Epithelial cell of proximal tubule (primary cell): ENCODE measurements at regions not wholly inside any gene's neighbourhood (a gene's known extent, or its start where the extent isn't known, plus 50 kb on each side); places are given as distances from the start of the nearest gene placed in this dataset.

Source experiments
- DNase-seq: peaks from one replicate; pipeline ENCODE4 v3.0.0-alpha.2; 2011; ENCODE audit warnings: low read depth
- H3K4me3 ChIP-seq: 2 replicates; pipeline ENCODE4 v1.5.1; 2011; ENCODE audit warnings: low read depth, mild to moderate bottlenecking, low read length
- CTCF ChIP-seq: conservative IDR thresholded peaks from 2 replicates; pipeline ENCODE4 v1.5.1; 2012; ENCODE audit warnings: low read depth, mild to moderate bottlenecking, low read length

GRCh38 chr6:115706981-115707380 lies 353.7 kb downstream of the FRK start:
- no peak for TF ChIP-seq CTCF
- DNase-seq, result no peak
- no peak overlapping the region for H3K4me3 ChIP-seq

- DNase-seq, result no peak
- TF ChIP-seq CTCF, result no peak
Measured at GRCh38 chr6:115706324-115706723, 354.4 kb downstream of the FRK start.

GRCh38 chr6:115704028-115704427 lies 356.7 kb downstream of the FRK start:
- no peak overlapping the region for H3K4me3 ChIP-seq
- no peak for DNase-seq
- TF ChIP-seq CTCF, result no peak

More at GRCh38 chr6:115706324-115706723, 354.4 kb downstream of the FRK start:
- H3K4me3 ChIP-seq, result no peak overlapping the region

GRCh38 chr6:115691433-115691832 lies 369.3 kb downstream of the FRK start:
- no peak for TF ChIP-seq CTCF

GRCh38 chr6:115690854-115691253 lies 369.8 kb downstream of the FRK start:
- no peak overlapping the region for H3K4me3 ChIP-seq
- no peak for DNase-seq
- no peak for TF ChIP-seq CTCF

More at GRCh38 chr6:115691433-115691832, 369.3 kb downstream of the FRK start:
- H3K4me3 ChIP-seq, result no peak overlapping the region
- DNase-seq, result no peak

- TF ChIP-seq CTCF, result no peak
- DNase-seq, result no peak
- H3K4me3 ChIP-seq, result no peak overlapping the region
Measured at GRCh38 chr6:115681978-115682775, 378.5 kb downstream of the FRK start.

- no peak overlapping the region for H3K4me3 ChIP-seq
- DNase-seq, result no peak
- TF ChIP-seq CTCF, result no peak
Measured at GRCh38 chr6:115680621-115681020, 380.1 kb downstream of the FRK start.
